GM12873 (cell line): ENCODE measurements at regions not wholly inside any gene's neighbourhood (a gene's known extent, or its start where the extent isn't known, plus 50 kb on each side); places are given as distances from the start of the nearest gene placed in this dataset.

ENCODE experiments used
- CTCF ChIP-seq: IDR thresholded peaks from 2 replicates; pipeline ENCODE4 v1.5.1; 2012; ENCODE audit warnings: low read depth, mild to moderate bottlenecking, moderate library complexity, low read length, control low read depth; ENCODE audit not compliant: insufficient read depth; ENCODE audit errors: missing control alignments

- TF ChIP-seq CTCF: no peak
Observed at GRCh38 chr2:179341152-179341866, 76.7 kb upstream of the SESTD1 start.

DNA sequence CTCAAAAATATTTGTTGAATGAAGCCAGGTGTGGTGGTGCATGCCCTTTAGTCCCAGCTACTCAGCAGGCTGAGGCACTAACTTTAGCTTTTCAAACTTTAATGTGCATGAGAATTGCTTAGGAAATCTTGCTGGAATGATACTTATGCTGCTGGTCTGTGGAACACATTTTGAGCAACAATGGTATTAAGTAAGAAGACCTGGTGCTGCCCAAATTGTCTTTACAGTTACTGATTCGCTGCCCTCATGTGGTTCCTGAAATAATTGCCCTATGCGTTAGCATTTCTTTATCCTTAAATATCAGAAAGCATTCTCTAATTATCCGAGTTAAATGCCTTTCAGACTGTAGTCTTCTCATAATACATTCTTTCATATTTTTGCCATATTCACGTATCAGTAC, 76.0 kb upstream of the SESTD1 start:
- TF ChIP-seq CTCF: peak; percentile 36

DNA sequence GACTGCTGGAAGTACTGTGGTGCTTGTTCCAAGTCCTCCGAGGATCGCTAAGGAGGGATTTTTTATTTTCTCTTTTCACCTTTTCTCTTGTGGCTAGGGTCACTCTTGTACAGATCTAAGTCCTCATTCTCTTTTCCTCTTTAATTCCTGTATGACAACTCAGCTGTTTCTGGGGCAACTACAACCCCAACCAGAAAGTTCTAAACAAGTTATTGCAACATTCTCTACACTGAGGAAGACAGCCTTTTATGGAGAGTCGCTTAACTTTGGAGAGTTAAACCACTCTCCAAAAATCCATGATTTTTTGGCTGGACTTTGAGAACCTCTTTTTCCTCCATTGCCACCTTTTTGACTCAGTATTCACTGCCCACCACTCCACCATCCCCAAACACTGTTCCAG, 74.0 kb upstream of the SESTD1 start:
- no peak for TF ChIP-seq CTCF

DNA sequence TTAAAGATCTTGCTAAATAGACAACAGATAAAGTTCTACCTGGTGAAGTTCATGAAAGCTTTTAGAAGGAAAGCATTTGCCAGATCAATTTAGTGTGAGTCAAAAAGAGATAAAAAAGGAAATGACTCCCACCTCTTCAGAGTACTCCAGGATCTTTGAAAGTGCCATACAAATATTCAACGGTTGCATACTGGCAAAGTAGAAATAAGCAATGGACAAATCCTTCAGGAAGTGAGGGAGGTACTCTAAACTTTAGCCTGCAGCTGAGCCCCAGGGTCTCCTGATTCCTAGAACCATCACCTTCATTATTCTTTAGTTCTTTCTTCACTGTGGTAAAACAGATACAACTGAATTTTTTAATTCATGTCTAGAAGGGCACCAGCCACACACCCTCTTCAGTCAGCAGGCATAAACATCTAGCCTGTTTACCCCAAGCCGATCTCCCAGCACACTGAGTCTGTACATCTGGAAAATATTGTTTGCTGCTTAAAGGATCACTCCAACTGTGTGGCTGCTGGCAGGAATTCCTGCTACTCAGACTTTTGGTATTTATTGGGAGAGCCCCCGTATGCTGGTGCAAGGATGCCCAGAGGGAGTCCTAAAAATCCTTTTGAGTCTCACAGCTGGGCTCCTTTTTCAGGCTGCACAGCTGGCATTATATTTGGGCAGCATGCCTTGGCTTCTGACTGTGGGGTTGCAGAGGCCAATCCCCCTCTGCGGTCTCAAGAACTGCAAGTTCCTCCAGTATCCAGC, 72.3 kb upstream of the SESTD1 start:
- TF ChIP-seq CTCF: no peak

DNA sequence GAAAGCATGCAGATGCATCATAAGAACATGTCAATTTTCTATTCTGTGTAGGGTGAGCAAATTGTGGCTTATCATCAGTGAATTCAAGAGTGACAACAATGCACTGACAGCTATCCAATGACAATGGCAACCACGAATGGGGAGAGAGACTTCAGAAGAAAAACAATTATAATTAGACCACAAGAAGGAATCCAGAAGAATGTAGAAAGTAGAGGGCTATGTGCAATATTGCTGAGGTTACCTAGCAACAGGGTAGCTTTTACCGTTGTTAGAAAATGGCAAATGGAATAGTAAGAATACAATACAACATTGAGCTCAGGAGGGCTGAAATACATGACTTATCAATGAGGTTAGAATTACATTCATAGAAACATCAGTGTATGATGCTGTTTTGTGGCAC, 71.1 kb upstream of the SESTD1 start:
- no peak for TF ChIP-seq CTCF

DNA sequence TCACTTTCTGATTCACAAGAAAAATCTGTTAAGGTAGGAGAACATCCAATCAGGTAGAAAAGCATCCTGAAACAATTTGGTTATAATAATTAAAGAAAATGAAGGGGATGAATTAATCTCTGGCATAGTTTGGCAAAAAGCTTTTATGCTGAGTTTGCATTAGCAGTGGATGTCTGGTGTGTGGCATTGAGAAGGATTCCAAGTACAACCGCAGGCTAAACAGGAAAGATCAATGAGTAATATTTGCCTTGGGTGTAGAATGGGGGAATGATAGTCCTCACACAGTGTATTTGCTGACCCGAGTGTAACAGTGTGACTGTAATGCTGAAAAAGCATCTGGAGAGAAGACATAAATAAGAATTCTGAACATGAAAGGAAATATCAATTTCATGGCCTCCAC, 68.3 kb upstream of the SESTD1 start:
- TF ChIP-seq CTCF: no peak

DNA sequence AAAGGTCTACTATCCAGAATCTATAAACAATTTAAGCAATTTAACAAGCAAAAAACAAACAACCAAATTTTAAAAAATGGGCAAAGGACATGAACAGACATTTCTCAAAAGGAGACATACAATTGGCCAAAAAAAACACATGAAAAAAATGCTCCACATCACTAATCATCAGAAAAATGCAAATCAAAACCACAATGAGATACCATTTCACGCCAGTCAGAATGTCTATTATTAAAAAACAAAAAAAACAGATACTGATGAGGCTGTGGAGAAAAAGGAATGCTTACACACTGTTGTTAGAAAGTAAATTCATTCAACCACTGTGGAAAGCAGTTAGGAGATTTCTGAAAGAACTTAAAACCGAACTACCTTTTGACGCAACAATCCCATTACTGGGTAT, 66.4 kb upstream of the SESTD1 start:
- no peak for TF ChIP-seq CTCF
